Nephron progenitor cell (in vitro differentiated cells): ENCODE measurements at regions not wholly inside any gene's neighbourhood (a gene's known extent, or its start where the extent isn't known, plus 50 kb on each side); places are given as distances from the start of the nearest gene placed in this dataset.

Experiments
- DNase-seq: peaks from one replicate; pipeline ENCODE4 v3.0.0; 2021
- H3K27ac Mint-ChIP-seq: 2 replicates; pipeline ENCODE4 v1.8.0; 2021; ENCODE audit warnings: mild to moderate bottlenecking, moderate library complexity, mixed read lengths
- H3K27me3 Mint-ChIP-seq: 2 replicates; pipeline ENCODE4 v1.8.0; 2021; ENCODE audit warnings: mild to moderate bottlenecking, low read depth, mixed read lengths; ENCODE audit not compliant: poor library complexity
- H3K36me3 Mint-ChIP-seq: 2 replicates; pipeline ENCODE4 v1.8.0; 2021; ENCODE audit warnings: low read depth, mixed read lengths
- H3K4me1 Mint-ChIP-seq: 2 replicates; pipeline ENCODE4 v1.8.0; 2021; ENCODE audit warnings: mixed read lengths
- H3K4me3 Mint-ChIP-seq: 2 replicates; pipeline ENCODE4 v1.8.0; 2021; ENCODE audit warnings: mild to moderate bottlenecking, moderate library complexity, mixed read lengths
- H3K9me3 Mint-ChIP-seq: 2 replicates; pipeline ENCODE4 v1.8.0; 2021; ENCODE audit warnings: mild to moderate bottlenecking, moderate library complexity, mixed read lengths
- CTCF ChIP-seq: fragments of 200-600 bp; sonication (generic); IDR thresholded peaks from 2 replicates; pipeline ENCODE4 v1.5.0; 2021; ENCODE audit warnings: antibody characterized with exemption

GRCh38 chr12:78448692-78449091, 415.9 kb upstream of the SYT1 start:
- no peak for TF ChIP-seq CTCF
- no peaks in the 10 kb centered on the region for H3K27me3 Mint-ChIP-seq
- H3K27ac Mint-ChIP-seq, result no peak overlapping the region
- H3K4me3 Mint-ChIP-seq, result no peak overlapping the region
- no peaks in the 10 kb centered on the region for H3K36me3 Mint-ChIP-seq
- no peak for DNase-seq
- no peaks in the 10 kb centered on the region for H3K4me1 Mint-ChIP-seq
- H3K9me3 Mint-ChIP-seq, result no peaks in the 10 kb centered on the region

GRCh38 chr12:78455991-78456390, 408.6 kb upstream of the SYT1 start:
- no peaks in the 10 kb centered on the region for H3K4me1 Mint-ChIP-seq
- no peak for DNase-seq
- no peaks in the 10 kb centered on the region for H3K27me3 Mint-ChIP-seq
- H3K4me3 Mint-ChIP-seq, result no peak overlapping the region
- H3K36me3 Mint-ChIP-seq, result no peaks in the 10 kb centered on the region
- TF ChIP-seq CTCF, result no peak
- peaks cover 3% of the 10 kb centered on the region for H3K9me3 Mint-ChIP-seq
- no peak overlapping the region for H3K27ac Mint-ChIP-seq

- Mint-ChIP-seq H3K27me3 (no peaks in the 10 kb centered on the region), H3K9me3 (peaks cover 3% of the 10 kb centered on the region), H3K36me3 (no peaks in the 10 kb centered on the region), H3K4me1 (no peaks in the 10 kb centered on the region), H3K27ac (no peak overlapping the region), H3K4me3 (no peak overlapping the region)
- TF ChIP-seq CTCF, result no peak
- no peak for DNase-seq
Measured at GRCh38 chr12:78457938-78458337, 406.6 kb upstream of the SYT1 start.

- H3K9me3 Mint-ChIP-seq, result no peaks in the 10 kb centered on the region
- peak; percentile 31 for TF ChIP-seq CTCF
- no peaks in the 10 kb centered on the region for H3K4me1 Mint-ChIP-seq
- H3K36me3 Mint-ChIP-seq, result no peaks in the 10 kb centered on the region
- peak; percentile 9 for DNase-seq
- H3K27ac Mint-ChIP-seq, result no peak overlapping the region
- peaks cover 4% of the 10 kb centered on the region for H3K27me3 Mint-ChIP-seq
- H3K4me3 Mint-ChIP-seq, result no peak overlapping the region
Measured at GRCh38 chr12:78470354-78471195, 394.0 kb upstream of the SYT1 start.

GRCh38 chr12:78473136-78473535, 391.4 kb upstream of the SYT1 start:
- no peak for DNase-seq
- no peak overlapping the region for H3K27ac Mint-ChIP-seq

More at GRCh38 chr12:78473136-78473535, 391.4 kb upstream of the SYT1 start:
- Mint-ChIP-seq H3K9me3 (peaks cover 16% of the 10 kb centered on the region), H3K27me3 (peaks cover 4% of the 10 kb centered on the region), H3K4me3 (no peak overlapping the region), H3K36me3 (no peaks in the 10 kb centered on the region), H3K4me1 (peaks cover 7% of the 10 kb centered on the region)
- TF ChIP-seq CTCF, result no peak
